NB4 (cell line): ENCODE measurements at regions not wholly inside any gene's neighbourhood (a gene's known extent, or its start where the extent isn't known, plus 50 kb on each side); places are given as distances from the start of the nearest gene placed in this dataset.

Experiments
- POLR2A ChIP-seq: IDR thresholded peaks from 2 replicates; pipeline ENCODE4 v1.6.1; 2011; ENCODE audit warnings: mild to moderate bottlenecking; ENCODE audit not compliant: insufficient read length; ENCODE audit errors: extremely low read depth
- TF ChIP-seq, protein P1 (sequence below): IDR thresholded peaks from one replicate; pipeline ENCODE4 v1.5.1; 2012; ENCODE audit warnings: low read depth, low read length
- TF ChIP-seq, protein P2 (sequence below): IDR thresholded peaks from 2 replicates; pipeline ENCODE4 v1.6.1; 2011; ENCODE audit warnings: low read depth, low read length

GRCh38 chr7:84911077-84911476 lies 275.8 kb downstream of the SEMA3D start:
- TF ChIP-seq, protein P1, sequence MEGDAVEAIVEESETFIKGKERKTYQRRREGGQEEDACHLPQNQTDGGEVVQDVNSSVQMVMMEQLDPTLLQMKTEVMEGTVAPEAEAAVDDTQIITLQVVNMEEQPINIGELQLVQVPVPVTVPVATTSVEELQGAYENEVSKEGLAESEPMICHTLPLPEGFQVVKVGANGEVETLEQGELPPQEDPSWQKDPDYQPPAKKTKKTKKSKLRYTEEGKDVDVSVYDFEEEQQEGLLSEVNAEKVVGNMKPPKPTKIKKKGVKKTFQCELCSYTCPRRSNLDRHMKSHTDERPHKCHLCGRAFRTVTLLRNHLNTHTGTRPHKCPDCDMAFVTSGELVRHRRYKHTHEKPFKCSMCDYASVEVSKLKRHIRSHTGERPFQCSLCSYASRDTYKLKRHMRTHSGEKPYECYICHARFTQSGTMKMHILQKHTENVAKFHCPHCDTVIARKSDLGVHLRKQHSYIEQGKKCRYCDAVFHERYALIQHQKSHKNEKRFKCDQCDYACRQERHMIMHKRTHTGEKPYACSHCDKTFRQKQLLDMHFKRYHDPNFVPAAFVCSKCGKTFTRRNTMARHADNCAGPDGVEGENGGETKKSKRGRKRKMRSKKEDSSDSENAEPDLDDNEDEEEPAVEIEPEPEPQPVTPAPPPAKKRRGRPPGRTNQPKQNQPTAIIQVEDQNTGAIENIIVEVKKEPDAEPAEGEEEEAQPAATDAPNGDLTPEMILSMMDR, result no peak
- TF ChIP-seq, protein P2, sequence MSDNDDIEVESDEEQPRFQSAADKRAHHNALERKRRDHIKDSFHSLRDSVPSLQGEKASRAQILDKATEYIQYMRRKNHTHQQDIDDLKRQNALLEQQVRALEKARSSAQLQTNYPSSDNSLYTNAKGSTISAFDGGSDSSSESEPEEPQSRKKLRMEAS, result no peak
- TF ChIP-seq POLR2A, result no peak
